OCI-LY3 (cell line): ENCODE measurements at regions not wholly inside any gene's neighbourhood (a gene's known extent, or its start where the extent isn't known, plus 50 kb on each side); places are given as distances from the start of the nearest gene placed in this dataset.
A peak's percentile ranks its signal among the peaks of the same experiment; 100 is the strongest.
"Not testable (repeated sequence)": the region's sequence is repeated elsewhere in the genome, so short reads cannot be mapped to it uniquely, and the experiment has no call there.

Source experiments
- H2AFZ ChIP-seq: fragments of 200-600, 300-600 bp; shearing (Covaris generic); 2 replicates; pipeline ENCODE4 v1.6.0; 2014; ENCODE audit warnings: antibody characterized with exemption, low read depth, low read length
- H3K27ac ChIP-seq: fragments of 200-600, 300-600 bp; sonication (generic); 2 replicates; pipeline ENCODE4 v1.5.1; 2014; ENCODE audit warnings: mild to moderate bottlenecking, low read length, moderate library complexity, mixed read lengths
- H3K27me3 ChIP-seq: fragments of 200-600, 300-600 bp; sonication (generic); 2 replicates; pipeline ENCODE4 v1.6.1; 2014; ENCODE audit warnings: low read depth, low read length, mixed read lengths
- H3K36me3 ChIP-seq: fragments of 200-600, 300-600 bp; sonication (generic); replicated peaks from 2 replicates; pipeline ENCODE3; 2014; ENCODE audit warnings: low read depth, low read length, mixed read lengths
- H3K4me1 ChIP-seq: fragments of 300-600, 200-600 bp; sonication (generic); 2 replicates; pipeline ENCODE4 v1.6.1; 2014; ENCODE audit warnings: low read length, mixed read lengths
- H3K4me2 ChIP-seq: fragments of 200-600, 300-600 bp; sonication (generic); 2 replicates; pipeline ENCODE4 v1.6.1; 2014; ENCODE audit warnings: low read length, mixed read lengths
- H3K4me3 ChIP-seq: fragments of 300-600, 200-600 bp; sonication (generic); 2 replicates; pipeline ENCODE4 v1.5.1; 2014; ENCODE audit warnings: antibody characterized with exemption, mild to moderate bottlenecking, low read length, moderate library complexity
- H3K79me2 ChIP-seq: fragments of 300-600, 200-600 bp; shearing (Covaris generic); 2 replicates; pipeline ENCODE4 v1.6.1; 2014; ENCODE audit warnings: mild to moderate bottlenecking, low read length, mixed read lengths
- H3K9ac ChIP-seq: fragments of 300-600, 200-600 bp; shearing (Covaris generic); 2 replicates; pipeline ENCODE4 v1.6.0; 2014; ENCODE audit warnings: mild to moderate bottlenecking, low read length, moderate library complexity
- H3K9me3 ChIP-seq: fragments of 200-600, 300-600 bp; shearing (Covaris generic); 2 replicates; pipeline ENCODE4 v1.6.1; 2014; ENCODE audit warnings: low read length, mixed read lengths; ENCODE audit not compliant: insufficient read depth
- H4K20me1 ChIP-seq: fragments of 200-600, 300-600 bp; sonication (generic); 2 replicates; pipeline ENCODE4 v1.6.1; 2016; ENCODE audit warnings: low read length, mixed read lengths; ENCODE audit not compliant: insufficient read depth
- EZH2phosphoT487 ChIP-seq: fragments of 200-600 bp; shearing (Covaris generic); IDR thresholded peaks from 2 replicates; pipeline ENCODE4 v1.6.1; 2018; ENCODE audit warnings: antibody characterized with exemption, mixed run types, low read depth
- TF ChIP-seq, protein P1 (sequence below): fragments of 200-600, 300-600 bp; sonication (generic); IDR thresholded peaks from 2 replicates; pipeline ENCODE4 v1.5.1; 2014; ENCODE audit warnings: antibody characterized with exemption, low read length, low read depth

DNA sequence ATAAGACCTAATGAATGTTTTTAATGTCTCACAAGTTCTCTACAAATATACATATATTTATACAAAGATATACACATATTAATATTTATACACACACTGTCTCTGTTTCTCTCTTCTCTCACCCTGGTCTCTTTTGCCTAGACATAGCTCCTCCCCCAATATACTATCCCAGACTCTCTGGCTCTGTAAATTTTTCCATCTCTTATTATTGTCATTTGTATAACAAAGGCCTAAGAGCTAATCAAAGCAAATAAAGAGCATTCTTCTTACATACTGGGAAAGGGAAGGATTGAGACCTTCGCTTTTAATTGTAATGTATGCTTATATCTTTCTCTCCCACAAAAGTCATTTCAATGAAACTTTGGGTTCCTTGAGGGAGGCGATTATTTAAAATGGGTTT is 318.1 kb downstream of the ADAMTS20 start:
- no peaks in the 10 kb centered on the region for H4K20me1 ChIP-seq
- H2AFZ ChIP-seq = no peak overlapping the region
- H3K27ac ChIP-seq = no peak overlapping the region
- H3K79me2 ChIP-seq = no peaks in the 10 kb centered on the region
- no peak for TF ChIP-seq EZH2phosphoT487
- TF ChIP-seq, protein P1, sequence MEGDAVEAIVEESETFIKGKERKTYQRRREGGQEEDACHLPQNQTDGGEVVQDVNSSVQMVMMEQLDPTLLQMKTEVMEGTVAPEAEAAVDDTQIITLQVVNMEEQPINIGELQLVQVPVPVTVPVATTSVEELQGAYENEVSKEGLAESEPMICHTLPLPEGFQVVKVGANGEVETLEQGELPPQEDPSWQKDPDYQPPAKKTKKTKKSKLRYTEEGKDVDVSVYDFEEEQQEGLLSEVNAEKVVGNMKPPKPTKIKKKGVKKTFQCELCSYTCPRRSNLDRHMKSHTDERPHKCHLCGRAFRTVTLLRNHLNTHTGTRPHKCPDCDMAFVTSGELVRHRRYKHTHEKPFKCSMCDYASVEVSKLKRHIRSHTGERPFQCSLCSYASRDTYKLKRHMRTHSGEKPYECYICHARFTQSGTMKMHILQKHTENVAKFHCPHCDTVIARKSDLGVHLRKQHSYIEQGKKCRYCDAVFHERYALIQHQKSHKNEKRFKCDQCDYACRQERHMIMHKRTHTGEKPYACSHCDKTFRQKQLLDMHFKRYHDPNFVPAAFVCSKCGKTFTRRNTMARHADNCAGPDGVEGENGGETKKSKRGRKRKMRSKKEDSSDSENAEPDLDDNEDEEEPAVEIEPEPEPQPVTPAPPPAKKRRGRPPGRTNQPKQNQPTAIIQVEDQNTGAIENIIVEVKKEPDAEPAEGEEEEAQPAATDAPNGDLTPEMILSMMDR = no peak
- H3K4me1 ChIP-seq = peaks cover 13% of the 10 kb centered on the region
- no peak overlapping the region for H3K4me2 ChIP-seq
- no peak overlapping the region for H3K4me3 ChIP-seq
- no peak overlapping the region for H3K9ac ChIP-seq
- H3K9me3 ChIP-seq = no peaks in the 10 kb centered on the region
- H3K36me3 ChIP-seq = peaks cover 3% of the 10 kb centered on the region
- H3K27me3 ChIP-seq = no peaks in the 10 kb centered on the region

DNA sequence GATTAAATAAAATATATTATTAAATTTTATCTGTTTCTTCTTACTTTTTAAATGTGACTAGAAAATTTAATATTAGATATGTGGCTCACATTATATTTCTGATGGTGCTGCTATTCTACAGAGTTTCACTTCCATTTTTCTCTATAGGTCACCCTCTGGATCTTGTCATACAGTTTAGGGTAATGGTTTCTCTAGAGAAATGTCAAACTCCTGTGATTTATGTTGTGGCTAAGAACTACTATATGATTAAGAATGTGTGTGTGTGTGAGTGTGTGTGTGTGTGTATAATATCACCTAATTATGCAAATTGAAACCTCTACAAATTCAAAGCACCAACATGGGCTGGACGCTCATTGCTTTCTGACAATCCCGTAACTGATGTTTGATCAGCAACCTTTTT is 325.9 kb downstream of the ADAMTS20 start:
- H3K4me3 ChIP-seq = no peak overlapping the region
- H3K36me3 ChIP-seq = no peaks in the 10 kb centered on the region
- no peak for TF ChIP-seq EZH2phosphoT487
- TF ChIP-seq, protein P1 = no peak
- H3K4me2 ChIP-seq = peak overlapping the region; percentile 7; the same call in 1 of the 2 replicates
- peaks cover 8% of the 10 kb centered on the region for H3K4me1 ChIP-seq
- no peak overlapping the region for H3K27ac ChIP-seq
- no peaks in the 10 kb centered on the region for H4K20me1 ChIP-seq
- no peaks in the 10 kb centered on the region for H3K9me3 ChIP-seq
- H3K27me3 ChIP-seq = no peaks in the 10 kb centered on the region
- H3K9ac ChIP-seq = no peak overlapping the region
- H3K79me2 ChIP-seq = no peaks in the 10 kb centered on the region
- no peak overlapping the region for H2AFZ ChIP-seq

DNA sequence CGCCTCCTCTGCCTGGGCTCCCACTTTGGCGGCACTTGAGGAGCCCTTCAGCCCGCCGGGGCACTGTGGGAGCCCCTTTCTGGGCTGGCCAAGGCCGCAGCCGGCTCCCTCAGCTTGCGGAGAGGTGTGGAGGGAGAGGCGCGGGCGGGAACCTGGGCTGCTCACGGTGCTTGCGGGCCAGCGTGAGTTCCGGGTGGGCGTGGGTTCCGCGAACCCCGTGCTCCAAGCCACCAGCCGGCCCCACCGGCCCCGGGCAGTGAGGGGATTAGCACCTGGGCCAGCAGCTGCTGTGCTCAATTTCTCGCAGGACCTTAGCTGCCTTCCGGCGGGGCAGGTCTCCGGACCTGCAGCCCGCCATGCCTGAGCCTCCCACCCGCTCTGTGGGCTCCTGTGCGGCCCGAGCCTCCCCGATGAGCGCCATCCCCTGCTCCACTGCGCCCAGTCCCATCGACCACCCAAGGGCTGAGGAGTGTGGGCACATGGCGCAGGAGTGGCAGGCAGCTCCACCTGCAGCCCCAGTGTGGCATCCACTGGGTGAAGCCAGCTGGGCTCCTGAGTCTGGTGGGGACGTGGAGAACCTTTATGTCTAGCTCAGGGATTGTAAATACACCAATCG is 327.7 kb downstream of the ADAMTS20 start:
- H4K20me1 ChIP-seq, H3K4me2 ChIP-seq, H3K27me3 ChIP-seq, H3K9me3 ChIP-seq, H3K79me2 ChIP-seq, H3K4me1 ChIP-seq, H3K36me3 ChIP-seq, H2AFZ ChIP-seq, H3K4me3 ChIP-seq, H3K27ac ChIP-seq, H3K9ac ChIP-seq: not testable (repeated sequence)

DNA sequence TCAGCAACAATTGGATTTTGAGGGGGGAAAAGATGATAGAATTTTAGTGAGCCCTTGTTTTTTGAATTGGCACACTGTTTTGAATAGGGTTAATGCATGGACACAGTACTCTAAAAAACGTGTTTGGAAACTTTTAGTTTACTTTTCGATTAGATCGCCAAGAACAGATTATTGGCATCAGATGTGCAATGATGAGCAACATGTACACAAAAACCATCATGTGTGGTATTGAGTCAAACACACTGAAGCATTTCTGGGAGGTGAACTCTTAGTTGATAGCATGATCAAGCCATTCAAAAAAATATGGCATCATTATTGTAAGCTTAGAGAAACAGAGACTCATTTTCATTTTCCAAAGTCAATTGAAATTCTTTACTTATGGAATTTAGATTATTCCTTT is 329.2 kb downstream of the ADAMTS20 start:
- Histone ChIP-seq H3K9ac (no peak overlapping the region), H3K27ac (no peak overlapping the region), H3K4me1 (peaks cover 8% of the 10 kb centered on the region), H3K27me3 (no peaks in the 10 kb centered on the region), H4K20me1 (no peaks in the 10 kb centered on the region), H3K4me3 (no peak overlapping the region), H3K9me3 (no peaks in the 10 kb centered on the region), H3K36me3 (no peaks in the 10 kb centered on the region), H3K4me2 (no peak overlapping the region), H3K79me2 (no peaks in the 10 kb centered on the region), H2AFZ (no peak overlapping the region)
- TF ChIP-seq, protein P1 = no peak
- TF ChIP-seq EZH2phosphoT487 = no peak
